GM18498 (cell line): ENCODE measurements at regions not wholly inside any gene's neighbourhood (a gene's known extent, or its start where the extent isn't known, plus 50 kb on each side); places are given as distances from the start of the nearest gene placed in this dataset.
"Not testable (repeated sequence)": the region's sequence is repeated elsewhere in the genome, so short reads cannot be mapped to it uniquely, and the experiment has no call there.

ENCODE experiments used
- ATAC-seq: cut with Tn5 transposase; IDR thresholded peaks from one replicate; pipeline ENCODE4 v1.9.1; 2021; ENCODE audit warnings: mild to moderate bottlenecking, moderate library complexity; ENCODE audit not compliant: unreplicated experiment

GRCh38 chr18:68153821-68154220, 561.1 kb downstream of the TMX3 start:
- not testable (repeated sequence) for ATAC-seq

GRCh38 chr18:68152770-68153169, 562.1 kb downstream of the TMX3 start:
- no peak for ATAC-seq

DNA sequence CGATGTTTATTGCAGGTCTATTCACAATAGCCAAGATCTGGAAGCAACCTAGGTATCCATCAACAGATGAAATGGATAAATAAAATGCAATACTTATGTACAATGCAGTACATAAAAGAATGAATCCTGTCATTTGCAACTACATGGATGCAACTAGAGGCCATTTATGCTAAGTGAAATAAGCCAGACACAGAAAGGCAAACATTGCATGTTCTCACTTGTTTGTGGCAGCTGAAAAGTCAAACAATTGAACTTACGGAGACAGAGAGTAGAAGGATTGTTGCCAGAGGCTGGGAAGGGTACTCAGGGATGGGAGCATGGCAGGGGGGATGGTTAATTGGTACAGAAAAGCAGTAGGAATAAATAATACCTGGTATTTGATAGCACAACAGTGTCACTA, 563.9 kb downstream of the TMX3 start:
- ATAC-seq = no peak

GRCh38 chr18:68148863-68149262, 566.0 kb downstream of the TMX3 start:
- ATAC-seq = no peak

DNA sequence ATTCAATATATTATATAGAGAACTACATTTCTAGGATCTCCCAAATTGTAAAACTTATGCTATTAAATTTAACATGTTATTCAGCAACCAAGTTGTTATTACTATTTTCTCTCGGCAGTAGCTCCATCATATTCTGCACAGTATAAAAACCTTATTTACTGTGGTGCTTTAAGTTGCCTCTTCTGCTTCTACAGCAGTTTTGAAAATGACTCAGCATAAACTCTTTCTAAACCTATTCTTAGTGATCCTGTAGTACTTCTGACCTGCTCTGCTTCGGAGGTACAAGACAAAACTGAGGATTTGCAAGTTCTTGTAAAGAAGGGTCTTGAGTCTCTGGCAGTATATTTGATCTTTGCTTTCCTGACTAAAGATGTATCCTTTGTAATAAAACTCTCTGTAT, 567.2 kb downstream of the TMX3 start:
- ATAC-seq = no peak

- ATAC-seq = no peak
Observed at GRCh38 chr18:68121826-68122225, 593.1 kb downstream of the TMX3 start.

DNA sequence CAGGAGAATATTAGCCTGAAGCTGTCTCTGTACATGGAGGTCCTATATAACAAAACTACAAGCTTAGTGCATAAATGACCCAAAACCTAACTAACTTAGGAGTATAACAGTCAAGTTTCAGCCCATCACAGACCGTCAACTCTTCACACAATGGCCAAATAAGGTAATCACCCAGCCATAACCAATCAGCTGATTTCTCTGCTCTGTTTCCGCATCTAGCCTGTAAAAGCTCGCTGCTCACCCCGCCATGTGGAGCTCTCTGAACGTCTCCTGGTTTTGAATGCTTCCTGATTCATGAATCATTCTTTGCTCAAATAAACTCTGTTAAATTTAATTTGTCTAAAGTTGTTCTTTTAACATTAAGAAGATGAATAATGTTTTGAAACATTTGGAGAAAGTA, 593.6 kb downstream of the TMX3 start:
- ATAC-seq = no peak

- ATAC-seq = no peak
Observed at GRCh38 chr18:68114989-68115388, 598.5 kb upstream of the DSEL start.

- ATAC-seq = no peak
Observed at GRCh38 chr18:68104036-68104435, 587.5 kb upstream of the DSEL start.

- ATAC-seq = no peak
Observed at GRCh38 chr18:68103561-68103960, 587.0 kb upstream of the DSEL start.

DNA sequence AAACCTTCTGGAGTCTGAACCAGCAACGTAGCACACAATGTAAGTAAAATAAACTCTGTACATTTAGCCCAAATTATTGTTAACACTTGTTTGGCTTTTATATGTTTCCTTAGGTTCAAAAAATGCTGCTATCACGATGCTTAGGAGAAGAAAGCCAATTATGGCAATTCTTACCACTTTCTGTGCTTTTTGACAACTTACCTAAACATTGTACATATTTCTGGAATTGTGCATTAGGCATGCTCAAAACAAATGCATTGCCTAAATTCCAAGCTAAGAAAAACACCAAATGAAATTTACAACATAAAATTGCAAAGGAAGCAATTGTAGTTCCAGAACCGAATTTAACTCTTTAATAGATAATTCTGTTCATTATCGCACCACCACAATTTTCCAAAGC, 585.6 kb upstream of the DSEL start:
- ATAC-seq = no peak

DNA sequence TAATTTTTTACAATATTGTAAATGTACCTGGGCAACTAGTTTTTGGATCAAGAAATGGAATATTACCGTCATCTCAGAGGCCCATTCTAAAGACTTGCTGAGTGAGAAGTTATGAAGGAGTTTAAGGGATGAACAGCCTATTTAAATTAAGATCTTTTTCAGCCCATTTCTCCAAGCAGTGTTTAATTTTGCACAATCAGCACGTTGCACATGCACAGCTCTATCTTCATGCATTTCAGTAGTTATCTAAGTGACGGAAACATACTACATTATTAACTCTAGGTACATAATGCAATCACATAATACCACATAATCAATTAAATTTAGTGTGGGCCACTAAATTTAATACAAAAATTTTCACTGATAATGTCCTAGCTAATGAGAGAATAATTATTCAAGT, 582.1 kb upstream of the DSEL start:
- ATAC-seq = no peak

GRCh38 chr18:68086481-68086880, 570.0 kb upstream of the DSEL start:
- no peak for ATAC-seq

DNA sequence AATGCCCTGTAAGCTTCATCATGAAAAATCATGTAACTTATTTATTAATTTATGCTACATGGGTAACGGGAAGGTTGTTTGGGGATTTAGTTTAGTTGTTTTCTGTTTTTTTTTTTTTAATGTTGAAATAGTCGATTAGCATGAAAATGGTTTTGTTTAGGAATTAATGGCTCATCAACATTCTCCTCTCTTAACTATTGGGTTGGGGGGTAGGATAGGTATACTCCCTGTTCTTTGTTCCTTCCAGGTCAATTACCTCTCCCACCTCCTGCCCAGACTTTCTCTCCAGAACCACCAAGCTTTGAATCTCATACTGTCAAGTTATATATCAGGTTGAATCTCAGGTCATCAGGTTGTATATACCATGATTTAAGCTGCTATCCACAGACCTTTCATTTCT, 568.7 kb upstream of the DSEL start:
- ATAC-seq = no peak

DNA sequence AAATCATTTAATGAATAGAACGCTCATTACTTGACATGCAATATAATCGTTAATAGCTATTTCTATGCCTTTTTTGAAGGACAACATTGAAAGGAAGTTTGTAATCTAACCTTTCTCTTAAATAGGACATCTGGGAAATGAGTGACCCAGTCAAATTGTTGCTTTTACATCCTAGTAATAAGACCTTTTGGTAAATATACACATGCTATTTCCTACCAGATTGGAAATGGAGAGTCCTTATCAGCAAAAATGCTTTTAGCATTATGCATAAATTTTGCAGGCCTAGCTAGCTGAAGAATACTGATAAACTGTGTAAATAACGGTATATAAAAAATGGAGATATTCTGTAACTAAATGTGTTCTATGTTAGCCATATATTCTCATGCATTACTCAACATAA, 567.3 kb upstream of the DSEL start:
- ATAC-seq = no peak

GRCh38 chr18:68083131-68083530, 566.6 kb upstream of the DSEL start:
- ATAC-seq = no peak

DNA sequence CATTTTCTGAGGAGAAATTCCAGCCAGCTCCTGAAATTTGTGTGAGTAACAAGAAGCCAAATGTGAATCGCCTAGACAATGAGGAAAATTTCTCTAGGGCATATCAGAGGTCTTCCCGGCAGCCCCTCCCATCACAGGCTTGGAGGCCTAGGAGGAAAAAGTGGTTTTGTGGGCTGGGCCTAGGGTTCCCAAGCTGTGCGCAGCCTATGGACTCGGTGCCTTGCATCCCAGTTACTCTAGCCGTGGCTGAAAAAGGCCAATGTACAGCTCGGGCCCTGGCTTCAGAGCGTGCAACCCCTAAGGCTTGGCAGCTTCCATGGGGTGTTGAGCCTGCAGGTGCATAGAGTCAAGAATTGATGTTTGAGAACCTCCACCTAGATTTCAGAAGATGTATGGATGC, 556.2 kb upstream of the DSEL start:
- ATAC-seq = no peak

GRCh38 chr18:68060871-68061270, 544.4 kb upstream of the DSEL start:
- ATAC-seq = no peak

DNA sequence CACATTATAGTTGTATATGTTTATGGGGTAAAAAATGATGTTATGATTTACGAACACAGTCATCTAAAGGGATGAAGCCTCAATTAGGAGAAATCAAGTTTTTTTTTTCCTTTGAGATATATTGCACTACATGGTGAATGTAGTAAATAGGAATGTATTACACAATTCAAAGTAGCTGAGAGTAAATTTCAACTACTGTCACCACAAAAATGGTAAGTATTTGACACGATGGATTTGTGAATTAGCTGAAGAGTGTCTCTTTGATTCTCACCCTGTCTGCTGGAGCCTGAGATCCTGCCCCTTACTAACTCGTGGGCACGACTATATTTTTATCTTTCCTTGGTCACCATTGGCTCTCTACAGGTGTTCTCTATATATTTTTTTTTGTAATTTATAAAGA, 540.4 kb upstream of the DSEL start:
- no peak for ATAC-seq

DNA sequence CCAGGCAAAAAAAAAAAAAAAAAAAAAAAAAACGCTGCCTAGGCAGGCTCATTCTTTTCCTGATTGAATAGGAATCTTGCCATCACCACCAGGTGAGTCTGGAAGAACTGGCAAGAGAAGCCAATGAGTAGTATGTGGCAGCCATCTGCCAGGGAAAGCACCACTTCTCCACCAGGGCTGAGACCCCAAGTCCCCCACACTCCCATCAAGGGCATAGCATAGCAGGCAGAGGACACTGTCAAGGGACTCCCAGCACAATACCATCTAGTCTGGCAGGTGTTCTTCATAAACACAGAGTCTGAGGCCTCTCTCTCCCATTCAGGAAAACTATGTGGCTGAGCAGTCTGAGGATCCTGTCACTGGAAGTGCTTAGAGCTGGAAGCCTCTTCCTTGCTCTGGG, 538.1 kb upstream of the DSEL start:
- ATAC-seq = no peak

DNA sequence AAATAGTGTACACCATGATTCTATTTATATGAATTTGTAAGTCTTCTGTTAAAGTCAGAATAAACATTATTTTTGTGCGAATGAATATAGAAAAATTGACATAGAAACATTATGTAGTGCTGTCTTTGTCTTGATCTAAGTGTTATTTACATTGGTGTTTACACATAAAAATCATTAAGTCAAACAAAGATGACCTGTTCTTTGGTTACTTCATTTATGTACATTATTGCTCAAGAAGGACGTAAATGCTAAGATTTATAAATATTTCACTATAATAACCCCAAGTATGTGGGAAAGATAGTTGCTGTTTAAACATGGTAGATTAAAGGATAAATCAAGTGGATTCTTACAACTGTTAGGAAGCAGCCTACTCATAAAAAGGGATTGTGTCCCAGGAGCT, 536.8 kb upstream of the DSEL start:
- ATAC-seq = no peak

GRCh38 chr18:68041327-68041726, 524.8 kb upstream of the DSEL start:
- no peak for ATAC-seq

- ATAC-seq = no peak
Observed at GRCh38 chr18:68040198-68040597, 523.7 kb upstream of the DSEL start.
